ENCODE measurements at regions not wholly inside any gene's neighbourhood (a gene's known extent, or its start where the extent isn't known, plus 50 kb on each side); places are given as distances from the start of the nearest gene placed in this dataset.
"Not testable (repeated sequence)": the region's sequence is repeated elsewhere in the genome, so short reads cannot be mapped to it uniquely, and the experiment has no call there.

DNA sequence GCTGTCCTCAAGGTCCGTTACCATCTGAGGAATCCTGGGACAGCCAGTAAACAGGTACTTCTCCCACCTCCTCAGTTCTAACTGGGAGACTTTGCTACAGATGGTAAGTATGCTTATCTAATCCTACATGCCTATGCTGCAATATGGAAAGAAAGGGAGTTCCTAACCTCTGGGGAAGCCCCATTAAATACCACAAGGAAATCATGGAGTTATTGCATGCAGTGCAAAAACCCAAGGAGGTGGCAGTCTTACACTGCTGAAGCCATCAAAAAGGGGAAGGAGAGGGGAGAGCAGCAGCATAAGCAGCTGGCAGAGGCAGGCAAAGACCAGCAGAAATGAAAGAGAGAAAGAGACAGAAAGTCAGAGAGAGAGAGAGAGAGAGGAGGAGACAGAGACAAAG is 327.1 kb downstream of the SRGAP2C start:
- intact Hi-C loops (cut with DNase I; ENCODE audit: low total_unique reads) = not testable (repeated sequence)

DNA sequence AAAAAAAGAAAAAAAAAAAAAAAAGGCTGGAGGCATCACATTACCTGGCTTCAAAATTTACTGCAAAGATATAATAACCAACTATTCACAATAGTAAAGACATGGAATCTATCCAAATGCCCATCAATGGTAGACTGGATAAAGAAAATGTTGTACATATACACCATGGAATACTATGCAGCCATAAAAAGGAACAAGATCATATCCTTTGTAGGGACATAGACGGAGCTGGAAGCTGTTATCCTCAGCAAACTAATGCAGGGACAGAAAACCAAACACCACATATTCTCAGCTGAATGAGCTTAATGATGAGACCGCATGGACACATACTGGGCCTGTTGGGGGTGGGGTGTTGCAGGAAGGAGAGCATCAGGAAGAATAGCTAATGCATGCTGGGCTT is 330.5 kb downstream of the SRGAP2C start:
- peaks cover 0 to 19% (median 7%) of the 10 kb centered on the region in 7 donors for H3K27me3 ChIP-seq (replicated peaks in 1 of 7)
- peaks cover 3 to 53% (median 41%) of the 10 kb centered on the region in 6 donors for H3K4me1 ChIP-seq
- WGBS, 5 donors = 93 to 99% (median 96%) methylated on average over 2 of the region's 2 CpGs
- H3K9me3 ChIP-seq = peaks cover 0 to 15% (median 3%) of the 10 kb centered on the region in 8 donors
- no peaks in the 10 kb centered on the region for H3K36me3 ChIP-seq
- peak overlapping the region in 2 of 8 donors; percentile 76 to 81 for H3K27ac ChIP-seq
- H3K4me3 ChIP-seq = no peak overlapping the region
- no peak for DNase-seq
- intact Hi-C loops (cut with DNase I; ENCODE audit: low total_unique reads) = no loop called here
- TF ChIP-seq POLR2A (IDR thresholded peaks at IDR 0.05) (no peak), POLR2AphosphoS5 (IDR thresholded peaks at IDR 0.05) (no peak)

More for the DNA sequence above, 327.1 kb downstream of the SRGAP2C start:
- H3K4me3 ChIP-seq; H3K27me3 ChIP-seq (replicated peaks in 1 of 7); H3K36me3 ChIP-seq; H3K27ac ChIP-seq; DNase-seq: not testable (repeated sequence)
- peaks cover 0 to 19% (median 9%) of the 10 kb centered on the region in 6 donors for H3K4me1 ChIP-seq
- H3K9me3 ChIP-seq = peaks cover 0 to 36% (median 23%) of the 10 kb centered on the region in 8 donors
- 71 to 95% (median 89%) methylated on average over 1 of the region's 1 CpG for WGBS, 5 donors
- TF ChIP-seq CTCF (IDR thresholded peaks at IDR 0.05 in 8 of 11, conservative IDR thresholded peaks at IDR 0.05 in 3 of 11) = peak in 1 of 11 experiments; percentile 7

DNA sequence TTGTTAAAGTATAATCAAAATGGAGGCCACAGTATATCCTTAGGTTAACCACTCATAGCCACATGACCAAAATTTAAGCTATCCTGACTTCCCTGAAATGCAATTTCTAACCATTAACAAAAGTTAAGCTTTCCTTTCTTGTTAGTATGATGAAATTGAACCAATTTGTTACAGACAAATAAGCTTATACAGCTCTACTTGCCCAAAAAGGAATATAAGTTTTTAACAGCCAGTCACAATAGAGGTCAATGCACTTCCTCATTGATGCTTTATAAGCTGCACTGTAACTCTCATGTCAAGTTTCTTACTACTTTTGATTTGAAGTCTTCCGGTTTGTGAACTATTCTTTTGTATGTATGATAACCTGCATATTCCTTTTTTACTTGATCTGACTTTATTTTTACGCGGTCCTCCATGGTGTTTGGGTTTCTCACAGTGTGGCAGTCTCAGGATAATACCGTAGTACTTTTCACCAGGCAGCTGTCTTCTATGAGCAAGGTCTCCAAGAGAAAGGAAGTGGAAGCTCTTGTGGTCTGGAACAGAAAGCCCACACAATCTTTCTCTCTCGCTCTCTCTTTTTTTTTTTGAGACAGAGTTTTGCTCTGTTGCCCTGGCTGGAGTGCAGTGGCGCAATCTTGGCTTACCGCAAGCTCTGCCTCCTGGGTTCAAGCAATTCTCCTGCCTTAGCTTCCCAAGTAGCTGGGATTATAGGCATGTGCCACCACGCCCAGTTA is 331.6 kb downstream of the SRGAP2C start:
- Histone ChIP-seq H3K27me3 (replicated peaks in 1 of 7) (peaks cover 0 to 19% (median 7%) of the 10 kb centered on the region in 7 donors), H3K27ac (peak overlapping the region; percentile 22 to 82 (median 68)), H3K9me3 (peaks cover 0 to 10% (median 0%) of the 10 kb centered on the region in 8 donors), H3K4me3 (peak overlapping the region in 1 of 8 donors; percentile 37), H3K4me1 (peaks cover 3 to 55% (median 41%) of the 10 kb centered on the region in 6 donors), H3K36me3 (no peaks in the 10 kb centered on the region)
- intact Hi-C loops (cut with DNase I; ENCODE audit: low total_unique reads) = no loop called here
- no peak for TF ChIP-seq CTCF (IDR thresholded peaks at IDR 0.05 in 8 of 11, conservative IDR thresholded peaks at IDR 0.05 in 3 of 11)
- no peak for TF ChIP-seq POLR2AphosphoS5 (IDR thresholded peaks at IDR 0.05)
- TF ChIP-seq POLR2A (IDR thresholded peaks at IDR 0.05) = no peak
- WGBS, 5 donors = 21 to 31% (median 25%) methylated on average over 8 of the region's 8 CpGs
- peak; percentile 75 for DNase-seq

DNA sequence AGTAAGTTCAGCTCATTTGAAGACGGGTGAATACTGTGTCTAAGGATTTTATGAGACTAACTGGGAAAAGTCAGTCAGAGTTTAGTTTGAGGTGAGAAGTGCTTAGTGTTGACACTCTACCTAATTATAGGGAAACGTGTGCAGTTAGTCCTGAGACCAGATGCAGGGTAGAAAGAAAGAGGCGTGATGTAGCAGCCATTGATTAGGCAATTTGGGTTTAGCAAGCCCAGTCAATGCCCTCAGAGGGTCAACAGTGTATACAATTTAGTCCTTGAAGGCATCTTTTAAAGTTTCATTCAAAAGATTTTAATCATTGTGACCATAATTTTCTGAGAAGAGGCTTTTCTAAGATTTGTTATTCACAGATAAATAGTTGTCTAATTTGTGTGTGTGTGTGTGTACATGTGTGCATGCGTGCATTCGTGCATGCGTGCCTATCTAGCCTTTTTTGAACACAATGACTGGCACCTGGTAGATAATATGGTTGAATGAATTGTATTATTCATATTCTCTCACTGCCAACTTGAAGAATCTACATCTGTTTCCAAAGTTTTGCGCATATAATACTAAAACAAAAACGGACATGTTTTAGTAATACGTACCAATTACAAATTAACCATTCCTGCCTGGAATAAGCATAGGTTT is 332.9 kb downstream of the SRGAP2C start:
- DNase-seq = no peak
- Histone ChIP-seq H3K9me3 (peaks cover 0 to 10% (median 0%) of the 10 kb centered on the region in 8 donors), H3K27ac (peak overlapping the region in 3 of 8 donors; percentile 76 to 82 (median 81)), H3K27me3 (replicated peaks in 1 of 7) (peaks cover 0 to 19% (median 7%) of the 10 kb centered on the region in 7 donors), H3K36me3 (no peaks in the 10 kb centered on the region), H3K4me1 (peaks cover 3 to 52% (median 41%) of the 10 kb centered on the region in 6 donors), H3K4me3 (no peak overlapping the region)
- TF ChIP-seq POLR2AphosphoS5 (IDR thresholded peaks at IDR 0.05) (no peak), CTCF (IDR thresholded peaks at IDR 0.05 in 8 of 11, conservative IDR thresholded peaks at IDR 0.05 in 3 of 11) (no peak), POLR2A (IDR thresholded peaks at IDR 0.05) (no peak)
- WGBS, 5 donors = 73 to 81% (median 76%) methylated on average over 9 of the region's 9 CpGs
- intact Hi-C loops (cut with DNase I; ENCODE audit: low total_unique reads) = no loop called here
